HG03432 (cell line): ENCODE measurements at regions not wholly inside any gene's neighbourhood (a gene's known extent, or its start where the extent isn't known, plus 50 kb on each side); places are given as distances from the start of the nearest gene placed in this dataset.

Source experiments
- ATAC-seq: cut with Tn5 transposase; IDR thresholded peaks from one replicate; pipeline ENCODE4 v1.9.1; 2021; ENCODE audit warnings: mild to moderate bottlenecking, moderate library complexity; ENCODE audit not compliant: unreplicated experiment

- ATAC-seq: no peak
Measured at GRCh38 chr14:71686677-71687076, 245.6 kb upstream of the RGS6 start.

GRCh38 chr14:71687166-71687831, 244.9 kb upstream of the RGS6 start:
- ATAC-seq: no peak

- ATAC-seq: no peak
Measured at GRCh38 chr14:71688576-71688975, 243.7 kb upstream of the RGS6 start.

- no peak for ATAC-seq
Measured at GRCh38 chr14:71690478-71690877, 241.8 kb upstream of the RGS6 start.

GRCh38 chr14:71692496-71692895, 239.7 kb upstream of the RGS6 start:
- ATAC-seq: no peak

- no peak for ATAC-seq
Measured at GRCh38 chr14:71693381-71693780, 238.8 kb upstream of the RGS6 start.

GRCh38 chr14:71694591-71695530, 237.4 kb upstream of the RGS6 start:
- ATAC-seq: no peak

GRCh38 chr14:71695611-71696350, 236.4 kb upstream of the RGS6 start:
- no peak for ATAC-seq

GRCh38 chr14:71698027-71698426, 234.2 kb upstream of the RGS6 start:
- no peak for ATAC-seq

- no peak for ATAC-seq
Measured at GRCh38 chr14:71698673-71699072, 233.6 kb upstream of the RGS6 start.

GRCh38 chr14:71701990-71702389, 230.2 kb upstream of the RGS6 start:
- ATAC-seq: no peak

- no peak for ATAC-seq
Measured at GRCh38 chr14:71702786-71703185, 229.4 kb upstream of the RGS6 start.

- ATAC-seq: no peak
Measured at GRCh38 chr14:71703477-71703876, 228.8 kb upstream of the RGS6 start.

GRCh38 chr14:71704210-71704609, 228.0 kb upstream of the RGS6 start:
- no peak for ATAC-seq

- ATAC-seq: no peak
Measured at GRCh38 chr14:71705460-71705859, 226.8 kb upstream of the RGS6 start.

GRCh38 chr14:71709076-71709475, 223.2 kb upstream of the RGS6 start:
- ATAC-seq: no peak

GRCh38 chr14:71709987-71710386, 222.2 kb upstream of the RGS6 start:
- no peak for ATAC-seq

- ATAC-seq: no peak
Measured at GRCh38 chr14:71711125-71711524, 221.1 kb upstream of the RGS6 start.

- ATAC-seq: no peak
Measured at GRCh38 chr14:71711619-71712018, 220.6 kb upstream of the RGS6 start.

GRCh38 chr14:71712478-71712877, 219.8 kb upstream of the RGS6 start:
- ATAC-seq: no peak

GRCh38 chr14:71713016-71713415, 219.2 kb upstream of the RGS6 start:
- ATAC-seq: no peak

- ATAC-seq: no peak
Measured at GRCh38 chr14:71713451-71713850, 218.8 kb upstream of the RGS6 start.
